Left ventricle myocardium superior (tissue), 1 donor: ENCODE measurements at regions not wholly inside any gene's neighbourhood (a gene's known extent, or its start where the extent isn't known, plus 50 kb on each side); places are given as distances from the start of the nearest gene placed in this dataset.

Source experiments
- ATAC-seq: fragments of 200-7000 bp; cut with Tn5 transposase; one replicate; pipeline ENCODE4 v1.9.1; 2020; ENCODE audit warnings: mild to moderate bottlenecking, moderate library complexity
- DNase-seq: peaks from one replicate; pipeline ENCODE4 v3.0.0-alpha.2; 2020
- intact Hi-C: fragments of 100-400 bp; cut with micrococcal nuclease; formaldehyde crosslinking; loops from one replicate; pipeline ENCODE4 v1.11.0; 2022
- donor health status: DM: no; HTN: yes; CAD: no; lungs with severe emphysema.

DNA sequence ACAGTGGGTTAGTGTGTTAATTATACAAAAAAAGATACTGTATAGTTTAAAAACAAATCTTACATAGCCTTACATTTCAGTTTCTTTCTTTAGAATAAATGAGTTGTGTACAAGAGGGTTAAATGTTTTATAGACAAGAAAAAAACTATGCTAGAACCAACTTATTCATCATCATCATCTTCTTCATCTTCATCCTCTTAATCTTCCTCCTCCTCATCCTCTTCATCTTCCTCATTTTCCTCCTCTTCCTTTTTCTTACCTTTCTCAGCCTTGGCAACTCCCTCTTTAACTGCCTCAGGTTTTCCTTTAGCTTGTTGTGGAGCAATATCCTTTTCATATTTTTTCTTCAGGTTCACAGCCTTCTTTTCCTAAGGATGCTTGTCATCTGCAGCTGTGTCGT is 53.7 kb downstream of the RPS12 start:
- intact Hi-C loops: no loop called here
- DNase-seq (no peak), ATAC-seq (no peak)

DNA sequence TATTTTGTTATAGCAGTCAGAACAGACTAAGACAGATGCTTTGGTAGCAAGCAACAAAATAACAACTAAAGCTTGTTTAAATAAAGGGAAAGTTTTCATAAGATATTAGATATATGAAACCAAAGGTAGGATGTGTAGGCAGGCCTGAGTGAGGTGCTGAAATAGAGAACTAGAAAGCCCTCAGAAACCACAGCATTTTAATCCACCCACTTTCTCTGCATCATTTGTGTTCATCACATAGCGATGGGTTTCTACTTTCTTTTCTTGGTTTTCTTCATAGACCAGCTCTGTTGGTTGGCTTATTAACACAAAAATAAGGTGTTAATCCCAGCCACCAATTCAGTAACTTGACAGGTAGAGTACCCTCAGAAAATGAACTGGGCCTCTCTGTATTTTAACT is 58.6 kb downstream of the RPS12 start:
- intact Hi-C loops: no loop called here
- DNase-seq (no peak), ATAC-seq (no peak)

DNA sequence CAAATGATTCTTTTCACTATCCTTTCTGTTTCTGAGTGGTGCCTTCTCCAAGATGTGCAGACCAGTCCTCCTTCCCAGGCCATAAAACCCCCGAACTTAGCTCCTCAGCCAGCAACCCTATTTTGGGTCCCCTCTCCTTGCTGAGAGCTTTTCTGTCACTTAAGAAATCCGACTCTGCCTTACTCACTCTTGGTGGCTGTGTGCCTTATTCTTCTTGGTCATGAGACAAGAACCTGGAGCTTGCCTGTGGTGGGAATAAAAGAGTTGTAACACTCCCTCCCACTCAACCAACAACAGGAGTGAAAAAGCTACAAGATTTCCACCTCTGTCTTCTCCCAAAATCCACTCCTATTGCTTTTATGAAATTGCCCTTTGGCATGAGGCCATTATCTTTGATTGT is 62.6 kb downstream of the RPS12 start:
- ATAC-seq (no peak), DNase-seq (no peak)
- intact Hi-C loops: no loop called here

DNA sequence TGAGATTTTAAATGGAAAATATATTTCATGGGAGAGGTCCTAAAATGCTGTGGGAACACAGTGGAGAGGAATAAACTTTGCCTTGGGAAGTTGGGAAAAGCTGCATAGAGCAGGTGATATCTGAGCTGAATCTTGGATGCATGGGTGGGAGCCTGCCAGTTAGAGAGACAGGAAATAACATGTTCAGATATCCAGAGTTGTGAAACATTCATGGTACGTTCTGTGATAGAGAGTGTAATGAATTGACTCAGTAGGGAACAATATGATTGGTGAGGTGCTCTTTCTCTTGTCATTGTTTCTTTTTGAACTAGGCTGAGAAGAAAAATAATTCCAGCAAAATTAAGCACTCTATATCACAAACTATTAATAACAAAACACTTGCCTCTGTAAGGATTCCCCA is 72.8 kb downstream of the RPS12 start:
- no peak for DNase-seq
- no peak for ATAC-seq
- intact Hi-C loops: no loop called here

DNA sequence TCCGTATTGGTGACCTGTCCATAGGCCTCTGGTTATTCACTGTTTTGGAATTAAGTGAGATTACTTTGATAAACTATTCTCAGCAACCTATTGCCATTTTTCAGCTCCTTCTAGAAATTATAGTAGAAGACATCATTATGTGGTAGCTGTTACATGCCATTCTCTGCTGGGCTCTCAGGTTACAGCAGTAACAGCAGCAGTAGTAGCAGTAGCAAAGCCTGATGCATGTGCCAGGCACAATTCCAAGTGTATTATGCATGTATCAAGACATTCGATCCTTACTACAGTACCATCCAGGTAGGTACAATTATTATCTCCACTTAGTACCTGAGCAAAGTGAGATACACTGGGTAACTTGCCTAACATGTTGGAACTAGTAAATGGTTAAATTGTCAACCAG is 74.3 kb downstream of the RPS12 start:
- DNase-seq (no peak), ATAC-seq (no peak)
- intact Hi-C loops: no loop called here

DNA sequence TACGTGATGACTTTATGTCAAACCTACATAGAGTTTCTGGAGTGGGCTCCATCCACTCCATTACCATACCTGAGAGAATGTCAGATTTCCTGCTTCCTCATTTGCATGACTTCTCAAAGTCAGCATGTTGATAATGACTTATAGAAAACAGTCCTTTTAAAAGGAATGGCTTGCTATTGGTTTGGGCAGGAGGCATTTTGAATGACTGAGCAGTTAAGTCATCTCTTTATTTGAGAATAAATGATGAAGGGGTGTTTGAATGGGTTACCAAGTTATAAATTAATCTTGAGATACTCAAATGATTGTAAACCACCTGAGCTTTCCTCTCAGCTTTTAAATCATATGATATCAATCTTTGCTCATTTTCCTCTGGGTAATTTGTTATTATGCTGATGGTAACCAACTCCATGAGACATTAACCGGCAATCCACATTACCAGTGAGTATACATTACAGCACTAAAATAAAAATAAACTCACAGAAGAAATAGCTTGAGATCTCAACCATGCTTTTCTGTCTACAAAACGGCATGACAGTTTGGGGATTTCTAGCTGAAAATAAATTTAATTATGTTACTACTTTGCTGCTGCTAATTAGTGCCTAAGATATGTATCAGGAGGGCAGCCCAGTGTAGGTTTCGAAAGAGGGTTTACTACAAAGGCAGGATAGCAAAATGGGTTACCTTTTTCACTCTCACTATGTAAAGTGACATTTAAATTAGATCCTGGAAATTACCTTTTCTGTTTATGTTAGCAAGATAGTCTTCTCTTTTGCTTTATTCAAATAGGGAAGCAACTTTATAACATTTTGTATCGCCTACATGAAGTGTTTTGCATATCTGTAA is 78.8 kb downstream of the RPS12 start:
- DNase-seq (no peak), ATAC-seq (no peak)
- intact Hi-C loops: no loop called here

DNA sequence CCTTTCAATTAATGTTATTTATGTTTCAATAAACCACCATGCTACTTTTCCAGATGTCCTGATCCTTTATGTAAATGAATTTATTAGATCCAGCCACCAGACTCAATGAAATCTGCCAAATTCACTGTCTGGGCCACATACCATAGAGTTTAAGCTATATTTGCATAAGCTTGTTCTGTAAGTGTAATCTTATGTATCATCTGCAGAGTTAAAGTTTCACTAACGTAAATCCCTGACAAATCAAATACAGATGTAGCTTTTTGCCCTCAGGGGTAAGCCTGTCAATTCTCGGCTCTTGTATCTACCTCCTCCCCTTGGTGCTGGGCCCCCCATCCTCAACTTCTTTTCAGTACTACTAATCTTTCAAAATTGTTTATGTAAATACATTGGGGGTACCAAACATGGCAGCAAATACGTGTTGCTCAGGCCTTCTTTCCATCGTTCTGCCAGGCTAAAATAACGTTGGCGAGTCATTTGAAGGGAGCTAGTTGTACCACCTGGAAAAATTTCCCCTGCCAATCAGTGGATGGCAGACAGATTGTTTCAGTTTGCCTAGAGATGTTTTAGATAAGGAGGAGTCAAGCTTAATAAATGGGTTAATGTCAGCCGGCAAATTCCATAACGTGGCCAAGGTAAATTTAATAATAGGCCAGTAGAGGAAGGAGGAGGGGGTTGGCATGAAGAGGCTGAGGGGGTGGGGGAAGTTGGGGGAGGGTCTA is 79.6 kb downstream of the RPS12 start:
- DNase-seq (no peak), ATAC-seq (no peak)
- intact Hi-C loops: no loop called here

DNA sequence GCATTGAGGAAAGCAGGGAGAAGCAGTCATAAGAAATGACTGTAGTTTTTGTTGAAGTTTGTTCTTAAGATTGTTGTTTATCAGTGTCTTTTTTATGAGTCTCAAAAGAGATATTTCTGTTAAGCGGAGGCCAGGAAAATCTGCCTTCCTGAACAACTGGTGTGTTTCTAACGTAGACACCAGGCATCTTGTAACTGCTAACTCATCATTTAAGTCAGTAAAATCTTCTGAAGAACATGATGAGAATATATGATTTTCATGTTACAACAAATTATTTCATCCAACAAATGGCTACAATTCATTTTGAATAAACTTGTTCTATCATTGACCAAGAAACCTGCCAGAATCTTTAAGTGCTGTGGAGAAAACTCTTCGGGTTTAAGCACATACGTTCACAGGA is 84.0 kb downstream of the RPS12 start:
- DNase-seq: no peak
- intact Hi-C loops: no loop called here
- ATAC-seq: no peak

DNA sequence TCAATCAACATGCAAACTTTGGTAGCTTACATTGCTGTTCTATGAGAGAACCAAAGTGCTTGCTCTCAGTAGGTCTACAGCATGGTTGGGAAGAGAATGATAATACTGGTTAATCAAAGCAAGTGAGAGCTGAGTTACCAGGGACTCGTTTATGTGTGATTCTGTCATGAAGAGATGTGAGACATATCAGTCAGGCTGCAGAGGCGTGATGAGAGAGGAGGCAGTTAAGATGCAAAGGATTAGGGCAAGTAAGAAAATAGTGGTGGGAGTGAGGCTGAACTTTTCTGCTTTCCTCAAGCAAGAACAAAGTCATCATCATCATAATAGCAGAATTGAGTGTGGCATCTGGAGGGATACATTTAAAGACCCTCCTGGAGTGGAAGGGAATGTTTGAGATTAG is 86.5 kb downstream of the RPS12 start:
- DNase-seq (no peak), ATAC-seq (no peak)
- intact Hi-C loops: no loop called here

DNA sequence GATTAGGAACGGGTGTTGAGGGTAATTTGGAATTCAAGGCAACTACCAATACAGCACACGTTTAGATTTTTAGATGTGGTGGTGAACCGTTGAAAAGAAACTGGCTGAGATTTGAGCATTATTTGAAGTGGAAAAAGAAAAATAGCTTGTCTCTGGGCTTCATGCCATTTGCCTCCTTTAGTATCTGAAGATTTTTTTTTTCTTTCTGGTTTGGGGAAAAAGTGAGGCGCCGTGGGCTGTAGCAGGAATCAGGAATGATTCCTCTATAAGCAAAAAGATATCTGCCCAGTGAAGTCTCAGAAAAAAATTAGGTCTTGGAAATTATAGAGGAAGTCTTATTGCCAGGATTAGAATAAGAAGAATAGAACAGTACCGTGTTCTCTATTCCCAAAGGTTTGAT is 88.5 kb downstream of the RPS12 start:
- intact Hi-C loops: no loop called here
- DNase-seq (no peak), ATAC-seq (no peak)

DNA sequence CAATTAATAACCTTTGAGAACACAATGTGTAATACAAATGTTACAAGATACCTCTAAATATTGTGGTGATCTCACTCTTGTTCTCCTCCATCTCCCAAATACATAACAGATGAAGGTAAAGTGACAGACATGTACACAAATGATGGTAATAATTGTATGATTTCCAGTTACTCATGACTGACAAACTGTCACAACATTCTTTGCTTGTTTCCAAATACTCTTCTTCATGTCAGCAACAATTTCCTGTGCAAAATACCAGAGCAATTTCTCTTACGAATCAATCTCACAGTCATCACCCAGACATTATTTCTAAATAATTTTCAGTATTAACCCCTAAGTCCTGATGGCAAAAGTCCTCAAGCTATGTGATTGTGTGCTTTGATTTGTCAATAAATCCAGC is 92.9 kb downstream of the RPS12 start:
- intact Hi-C loops: no loop called here
- DNase-seq (no peak), ATAC-seq (no peak)

DNA sequence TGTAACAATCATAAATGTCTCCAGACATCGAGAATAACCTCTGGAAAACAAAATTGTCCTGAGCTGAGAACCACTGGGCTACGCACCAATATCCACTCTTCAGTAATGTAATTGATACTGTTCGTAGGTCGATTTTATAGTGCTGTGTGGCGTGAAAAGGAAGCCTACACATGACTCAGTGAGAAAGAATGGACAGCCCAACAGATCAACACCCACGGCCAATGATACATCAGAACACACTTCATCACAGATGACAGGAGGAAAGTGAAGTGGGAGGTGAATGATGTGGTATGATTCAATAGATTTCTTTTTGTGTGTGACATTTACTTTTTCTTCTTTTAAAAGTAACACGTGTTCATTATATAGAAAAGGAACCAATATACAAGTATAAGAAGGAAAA is 93.5 kb downstream of the RPS12 start:
- ATAC-seq (no peak), DNase-seq (no peak)
- intact Hi-C loops: no loop called here

DNA sequence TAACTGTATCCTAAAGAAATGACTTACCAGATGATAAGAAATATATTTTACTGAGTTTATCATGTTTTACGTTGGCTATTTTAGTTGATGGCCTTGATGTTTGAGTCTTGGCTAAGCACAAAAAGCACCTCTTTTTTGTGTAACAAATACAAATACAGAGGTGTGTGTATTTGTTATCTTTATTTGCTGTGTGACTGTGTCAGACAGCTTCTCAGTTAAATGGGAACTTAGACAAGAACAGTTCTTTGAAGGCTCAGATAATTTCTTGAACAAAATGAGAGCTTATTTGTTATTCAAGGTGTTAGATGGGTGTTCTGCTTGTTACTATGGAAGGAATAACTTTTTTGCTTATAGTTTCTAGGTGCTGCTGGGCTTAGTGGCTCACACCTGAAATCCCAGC is 95.4 kb downstream of the RPS12 start:
- DNase-seq: no peak
- intact Hi-C loops: no loop called here
- no peak for ATAC-seq

DNA sequence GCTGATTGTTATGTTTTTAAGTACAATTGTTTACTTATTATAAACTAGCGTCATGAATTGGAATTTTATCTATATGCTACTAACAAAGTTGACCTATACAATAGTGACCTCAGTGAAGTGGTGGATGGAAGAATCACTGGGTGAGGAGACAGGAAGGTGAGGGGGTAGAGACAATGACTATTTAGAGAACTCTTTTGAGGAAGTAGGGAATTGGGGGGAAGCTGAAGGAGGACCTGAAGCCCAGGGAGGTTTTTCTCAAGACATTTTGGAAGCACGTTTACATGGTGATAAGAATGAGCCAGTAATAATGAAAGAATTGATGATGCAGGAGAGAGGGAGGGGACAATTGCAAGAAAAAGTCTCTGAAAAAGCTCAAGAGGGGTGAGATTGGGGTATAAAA is 96.4 kb downstream of the RPS12 start:
- intact Hi-C loops: no loop called here
- ATAC-seq (no peak), DNase-seq (no peak)

DNA sequence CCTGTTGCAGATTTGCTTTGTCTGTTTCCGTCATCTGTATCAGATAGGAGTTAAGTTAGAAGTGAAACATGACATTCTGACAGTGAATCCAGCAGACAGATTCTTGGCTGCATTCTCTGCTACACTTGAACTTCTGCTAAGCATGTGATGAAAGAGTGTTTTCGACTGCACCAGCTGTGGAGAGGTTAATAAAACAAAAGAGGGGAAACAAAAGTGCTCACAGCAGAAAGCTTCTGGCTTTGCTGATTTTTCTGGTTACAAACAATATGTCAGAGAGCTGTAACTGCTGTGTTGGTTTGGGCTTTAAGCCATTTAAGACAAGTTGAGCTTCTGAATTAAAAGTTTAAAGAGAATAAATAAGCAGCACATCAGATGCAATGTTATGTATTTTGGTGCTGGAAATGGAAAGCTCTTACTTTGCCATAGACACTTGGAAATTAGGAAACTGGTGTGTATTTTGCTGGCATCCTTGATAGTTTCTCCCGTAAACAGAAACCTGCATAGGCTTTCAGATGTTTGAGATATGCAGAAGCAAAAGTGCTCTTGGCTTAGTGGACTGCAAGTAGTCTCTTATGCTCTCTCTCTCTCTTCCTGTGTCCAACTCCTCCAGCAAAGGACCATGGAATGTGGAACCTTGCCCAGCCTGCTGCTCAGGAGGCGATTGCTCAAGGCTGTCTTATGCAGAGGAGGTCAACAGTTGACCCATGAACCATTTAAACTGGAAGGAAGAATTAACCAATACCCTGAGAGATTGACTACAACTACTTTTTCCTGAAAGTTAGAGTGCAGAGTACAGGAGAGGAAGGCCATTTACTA is 104.9 kb downstream of the RPS12 start:
- ATAC-seq: peak; percentile 100
- DNase-seq: peak; percentile 73
- intact Hi-C loops: no loop called here

DNA sequence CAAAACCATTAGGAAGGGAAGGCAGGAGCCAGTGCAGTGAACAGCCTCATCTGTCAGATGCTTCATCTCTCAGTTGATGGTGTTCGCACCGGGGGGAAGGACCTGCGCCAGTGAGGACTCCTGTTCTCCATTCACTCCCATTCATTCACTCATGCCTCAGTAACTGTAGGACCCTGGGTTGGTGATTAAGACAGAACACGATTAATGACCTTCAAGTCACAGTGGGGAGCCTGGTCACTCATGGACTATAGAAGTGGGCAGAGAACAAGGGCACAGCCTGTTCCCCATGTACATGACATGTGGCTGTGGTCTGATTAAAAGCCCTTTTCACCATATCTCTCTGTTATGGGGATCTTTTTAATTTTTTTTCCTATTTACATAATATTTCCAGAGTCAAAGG is 113.3 kb downstream of the RPS12 start:
- DNase-seq (no peak), ATAC-seq (no peak)
- intact Hi-C loops: no loop called here

DNA sequence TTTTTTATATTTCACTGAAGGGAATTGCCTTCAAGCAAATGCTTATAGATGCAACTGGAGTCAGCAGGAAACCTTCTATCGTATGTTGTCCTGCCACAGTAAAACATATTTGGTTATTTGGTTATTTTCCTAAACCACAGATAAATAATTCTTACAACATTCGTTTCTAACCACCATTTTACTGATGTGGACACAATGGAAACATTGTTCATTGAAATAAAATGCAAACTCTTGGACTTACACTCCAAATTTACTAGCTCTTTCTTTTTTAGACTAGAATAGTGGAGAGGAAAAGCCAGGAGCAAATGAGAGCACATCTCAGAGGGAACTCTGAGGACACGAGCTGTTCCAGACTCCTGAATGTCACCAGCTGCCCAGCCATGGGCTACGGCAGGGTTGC is 114.8 kb downstream of the RPS12 start:
- no peak for ATAC-seq
- intact Hi-C loops: no loop called here
- DNase-seq: no peak

DNA sequence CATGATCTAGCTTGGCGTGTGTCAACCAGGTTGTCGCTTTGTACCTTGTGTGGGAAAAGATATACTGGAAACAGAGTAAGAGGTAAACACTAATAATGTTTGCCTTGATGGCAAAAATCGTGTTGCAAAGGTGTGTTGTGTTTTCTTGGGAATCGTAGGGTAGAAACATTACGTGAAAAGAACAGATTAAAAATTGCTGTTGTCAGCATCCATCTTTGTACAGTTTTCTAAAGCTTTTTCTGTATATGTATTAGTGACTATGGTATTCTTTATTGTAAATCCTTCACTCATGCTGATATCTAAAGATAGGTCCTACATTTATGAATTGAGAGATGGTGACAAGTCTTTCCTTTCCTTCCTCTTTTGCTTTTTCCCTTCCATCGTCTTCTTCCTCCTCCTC is 116.9 kb downstream of the RPS12 start:
- ATAC-seq: no peak

DNA sequence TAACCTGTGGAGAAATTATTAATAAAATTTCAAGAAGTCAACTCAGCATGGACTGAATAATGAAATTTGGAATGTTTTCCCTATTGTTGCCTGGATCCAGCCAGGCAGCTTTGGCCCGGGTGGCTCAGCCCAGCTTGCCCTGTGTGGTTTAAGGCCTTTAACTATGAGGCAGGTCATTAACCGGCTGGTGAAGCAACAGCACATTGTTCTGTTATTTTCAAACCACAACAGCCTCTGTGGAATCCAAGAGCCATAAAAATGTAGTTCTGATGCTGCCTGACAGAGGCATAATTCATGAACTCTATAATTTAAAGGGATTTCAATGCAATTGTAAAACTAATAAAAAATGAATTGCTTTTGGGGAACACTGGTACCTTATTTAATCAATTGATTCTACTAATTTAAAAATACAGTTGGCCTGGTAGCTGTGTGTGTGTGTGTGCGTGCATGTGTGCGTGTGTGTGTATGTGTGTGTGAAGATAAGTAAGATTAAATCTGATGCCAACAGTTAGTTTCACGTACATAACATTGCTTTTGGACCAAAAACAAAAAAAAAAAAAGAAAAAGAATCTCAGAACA is 117.7 kb downstream of the RPS12 start:
- DNase-seq (no peak), ATAC-seq (no peak)
- intact Hi-C loops: no loop called here

More for the DNA sequence above, 116.9 kb downstream of the RPS12 start:
- intact Hi-C loops: no loop called here
- DNase-seq: no peak

DNA sequence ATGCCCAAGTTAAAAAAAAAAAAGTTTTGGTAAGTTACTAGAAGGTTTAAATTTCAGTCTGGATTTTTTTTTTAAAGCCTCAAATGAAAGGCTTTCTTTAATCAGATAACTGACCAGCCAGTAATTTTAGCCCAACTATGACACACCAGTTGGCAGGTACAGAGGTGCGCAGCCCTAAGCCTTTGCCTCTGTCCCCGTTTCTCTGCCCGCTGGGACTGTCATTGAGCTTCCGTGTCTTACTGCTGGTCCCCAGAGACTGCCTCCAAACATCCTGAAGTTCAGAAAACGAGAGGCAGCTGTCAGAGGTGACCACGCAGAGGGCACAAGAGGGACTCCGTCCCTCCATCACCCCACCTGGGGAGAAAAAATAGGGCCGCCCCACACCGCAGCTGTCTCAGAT is 118.2 kb downstream of the RPS12 start:
- intact Hi-C loops: no loop called here
- ATAC-seq (no peak), DNase-seq (no peak)
